Common myeloid progenitor, CD34-positive (primary cell): ENCODE measurements at regions not wholly inside any gene's neighbourhood (a gene's known extent, or its start where the extent isn't known, plus 50 kb on each side); places are given as distances from the start of the nearest gene placed in this dataset.

Experiments
- CTCF ChIA-PET: fragments of 350-600 bp; sonication (Branson Sonifier 250); formaldehyde crosslinking; loops from one replicate; lab custom pipeline; 2021; ENCODE audit warnings: antibody characterized with exemption; lab: Charles Lee
- POLR2A ChIA-PET: fragments of 350-600 bp; sonication (Branson Sonifier 250); formaldehyde crosslinking; loops from one replicate; lab custom pipeline; 2021; ENCODE audit warnings: antibody characterized with exemption; lab: Charles Lee
- DNase-seq, 3 donors: peaks; one replicate each; pipeline versions ENCODE4 v3.0.0 to v3.0.0-alpha.2; 2013
- H3K27ac ChIP-seq, 2 experiments: 1 replicate in 1 of 2; 2 replicates in 1 of 2; pipeline ENCODE4 v1.7.0; 2013; ENCODE audit warnings: inconsistent platforms in 2 of 2, low read length in 2 of 2, mild to moderate bottlenecking in 2 of 2, low read depth in 1 of 2, moderate library complexity in 1 of 2; ENCODE audit not compliant: severe bottlenecking in 2 of 2, insufficient read depth in 1 of 2, poor library complexity in 1 of 2
- H3K27me3 ChIP-seq, 5 experiments: replicated peaks in 2 of 5; 1 replicate in 3 of 5; 2 replicates in 2 of 5; pipeline versions ENCODE4 v1.6.1 to v1.7.0; 2013; ENCODE audit warnings: low read length in 4 of 5, mild to moderate bottlenecking in 2 of 5, moderate library complexity in 2 of 5, inconsistent platforms in 1 of 5; ENCODE audit not compliant: insufficient read depth in 5 of 5, control insufficient read depth in 4 of 5
- H3K36me3 ChIP-seq, 4 experiments: 1 replicate in 2 of 4; 2 replicates in 2 of 4; pipeline versions ENCODE4 v1.6.1 to v1.7.0; 2013; ENCODE audit warnings: low read length in 3 of 4, control low read depth in 1 of 4, mild to moderate bottlenecking in 1 of 4; ENCODE audit not compliant: control insufficient read depth in 4 of 4, insufficient read depth in 4 of 4
- H3K4me1 ChIP-seq, 4 experiments: 1 replicate in 3 of 4; 2 replicates in 1 of 4; pipeline versions ENCODE4 v1.6.1 to v1.7.1; 2013; ENCODE audit warnings: low read length in 3 of 4, mild to moderate bottlenecking in 3 of 4, control low read depth in 1 of 4, inconsistent platforms in 1 of 4, moderate library complexity in 1 of 4; ENCODE audit not compliant: control insufficient read depth in 4 of 4, insufficient read depth in 4 of 4; ENCODE audit errors: control extremely low read depth in 1 of 4
- H3K4me3 ChIP-seq, 7 experiments: 1 replicate in 4 of 7; 2 replicates in 3 of 7; pipeline versions ENCODE4 v1.5.1 to v1.7.0; 2013; ENCODE audit warnings: mild to moderate bottlenecking in 7 of 7, low read length in 6 of 7, moderate library complexity in 6 of 7, inconsistent platforms in 2 of 7, low read depth in 2 of 7, control low read depth in 1 of 7; ENCODE audit not compliant: insufficient read depth in 4 of 7, control insufficient read depth in 1 of 7; ENCODE audit errors: extremely low read depth in 1 of 7
- H3K9me3 ChIP-seq, 5 experiments: 1 replicate in 4 of 5; 2 replicates in 1 of 5; pipeline versions ENCODE4 v1.6.1 to v1.7.1; 2013; ENCODE audit warnings: low read length in 4 of 5, mild to moderate bottlenecking in 2 of 5, inconsistent platforms in 1 of 5, low read depth in 1 of 5, moderate library complexity in 1 of 5; ENCODE audit not compliant: control insufficient read depth in 4 of 5, insufficient read depth in 2 of 5; ENCODE audit errors: control extremely low read depth in 1 of 5
- WGBS: methylation state at CpG from one replicate; pipeline ENCODE4 v1.1.5; 2013; ENCODE audit not compliant: insufficient coverage; 5-methylcytosine and 5-hydroxymethylcytosine counted together

DNA sequence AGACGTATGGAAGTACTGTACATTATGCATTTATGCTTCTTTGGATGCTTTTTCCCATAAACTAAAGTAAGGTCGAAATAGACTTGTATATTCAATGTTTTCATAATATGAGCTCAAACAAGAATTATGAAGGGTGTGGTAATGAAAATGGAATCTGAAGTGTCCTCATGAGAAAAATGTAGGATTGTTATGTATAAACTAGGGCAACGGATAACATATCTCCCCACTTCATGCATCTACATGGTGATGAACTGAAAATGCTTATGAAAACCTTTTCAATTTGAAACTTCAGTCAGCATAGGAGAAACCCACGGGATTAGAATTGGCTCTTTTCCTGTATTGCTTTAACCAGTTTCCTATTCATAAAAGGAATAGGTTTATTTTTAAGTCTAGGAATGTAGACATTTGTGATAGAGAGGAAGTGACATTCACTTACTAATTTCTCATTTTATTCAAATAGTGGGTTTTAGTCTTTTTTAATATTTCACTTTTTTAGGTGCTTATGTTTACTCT is 608.2 kb upstream of the GCFC2 start:
- ChIA-PET POLR2A (no interaction called here), CTCF (no interaction called here)

DNA sequence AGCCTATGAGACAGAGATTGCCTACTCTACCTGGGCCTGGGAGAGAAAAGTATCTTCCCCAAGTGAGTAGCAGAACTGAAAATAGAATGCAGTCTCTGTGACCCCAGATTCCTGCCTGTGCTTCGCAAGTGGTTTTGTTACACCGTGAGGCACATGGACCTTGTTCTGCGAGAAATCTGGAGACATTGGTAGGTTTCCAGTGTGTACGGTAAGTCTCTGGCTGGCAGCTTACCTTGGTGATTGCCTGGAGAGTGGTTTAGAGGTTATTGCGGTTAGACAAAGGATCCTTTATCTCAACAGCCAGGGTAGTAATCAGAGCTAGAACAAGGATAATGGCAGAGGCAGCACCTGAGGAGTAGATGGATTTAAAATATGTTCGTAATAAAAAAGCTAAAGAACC is 606.0 kb upstream of the GCFC2 start:
- DNase-seq = no peak
- Histone ChIP-seq H3K27me3 (no peaks in the 10 kb centered on the region), H3K9me3 (no peaks in the 10 kb centered on the region), H3K4me1 (no peaks in the 10 kb centered on the region), H3K4me3 (no peak overlapping the region), H3K36me3 (no peaks in the 10 kb centered on the region), H3K27ac (no peak overlapping the region)
- 100% methylated on average over 4 of the region's 6 CpGs for WGBS
- POLR2A ChIA-PET = no interaction called here
- CTCF ChIA-PET = no interaction called here

More for the DNA sequence above, 608.2 kb upstream of the GCFC2 start:
- no peaks in the 10 kb centered on the region for H3K4me1 ChIP-seq
- H3K36me3 ChIP-seq = no peaks in the 10 kb centered on the region
- 33% methylated on average over 1 of the region's 4 CpGs for WGBS
- no peaks in the 10 kb centered on the region for H3K27me3 ChIP-seq
- no peaks in the 10 kb centered on the region for H3K9me3 ChIP-seq
- no peak overlapping the region for H3K4me3 ChIP-seq
- H3K27ac ChIP-seq = no peak overlapping the region
- DNase-seq = no peak

DNA sequence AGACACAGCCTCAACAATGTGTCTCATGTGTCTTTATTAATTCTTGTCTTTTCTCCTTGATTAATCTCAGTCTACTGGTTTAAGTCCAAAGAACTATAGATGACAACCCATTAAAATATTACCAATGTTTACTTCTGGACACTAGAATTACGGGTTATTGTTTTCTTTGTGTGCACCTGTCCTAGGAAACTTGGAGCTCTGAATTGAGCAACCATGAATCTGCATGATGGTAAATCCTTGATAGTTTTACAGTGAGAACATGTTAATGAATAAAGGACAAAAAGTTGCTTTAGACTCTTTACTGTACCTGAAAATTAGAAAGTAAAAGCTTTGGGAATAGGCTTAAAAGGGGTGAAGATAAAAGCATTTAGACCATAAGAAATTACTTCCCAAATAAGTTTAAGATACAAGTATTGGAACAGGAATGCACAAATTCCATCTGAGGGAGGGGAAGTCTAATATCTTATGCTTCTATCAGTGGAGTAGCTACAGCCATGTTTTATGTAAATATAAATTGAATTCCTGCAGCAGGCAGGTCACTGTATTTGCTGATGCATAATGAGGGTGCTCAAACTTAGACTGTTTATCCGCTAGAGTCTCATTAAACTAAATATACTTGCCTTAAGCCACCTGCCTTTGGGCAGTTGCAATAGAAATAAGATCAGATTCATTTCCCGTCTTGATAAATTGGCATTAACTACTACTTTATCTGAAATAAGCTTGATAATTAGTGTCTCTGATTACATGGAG is 603.7 kb upstream of the GCFC2 start:
- CTCF ChIA-PET = no interaction called here
- no peak for DNase-seq
- H3K9me3 ChIP-seq = no peaks in the 10 kb centered on the region
- no peaks in the 10 kb centered on the region for H3K36me3 ChIP-seq
- POLR2A ChIA-PET = no interaction called here
- no peaks in the 10 kb centered on the region for H3K27me3 ChIP-seq
- H3K4me3 ChIP-seq = no peak overlapping the region
- WGBS = 80% methylated on average over 1 of the region's 3 CpGs
- no peak overlapping the region for H3K27ac ChIP-seq
- H3K4me1 ChIP-seq = no peaks in the 10 kb centered on the region

DNA sequence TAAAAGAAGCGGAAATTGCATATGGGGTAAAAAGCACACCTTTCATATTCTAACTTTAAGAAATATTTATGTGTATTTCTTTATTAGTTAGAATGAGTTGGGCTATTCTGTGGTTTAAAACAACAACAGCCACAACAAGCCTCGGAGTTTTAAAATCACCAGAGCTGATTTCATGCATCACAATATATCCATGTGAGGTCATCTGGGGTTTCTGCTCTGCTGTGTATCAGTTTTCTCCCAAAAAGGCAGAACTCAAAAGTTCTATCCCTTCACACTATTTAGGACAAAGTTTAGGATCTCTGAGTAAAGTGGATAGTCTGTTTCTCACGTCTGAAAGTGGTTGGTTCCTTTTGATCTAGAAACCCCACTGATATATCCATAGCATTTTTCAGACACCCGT is 601.5 kb upstream of the GCFC2 start:
- WGBS = no CpG with 5 or more reads among the region's 4 CpGs
- no peaks in the 10 kb centered on the region for H3K9me3 ChIP-seq
- H3K36me3 ChIP-seq = no peaks in the 10 kb centered on the region
- H3K4me1 ChIP-seq = no peaks in the 10 kb centered on the region
- no peak overlapping the region for H3K27ac ChIP-seq
- no peak for DNase-seq
- ChIA-PET POLR2A (no interaction called here), CTCF (no interaction called here)
- H3K27me3 ChIP-seq = no peaks in the 10 kb centered on the region
- no peak overlapping the region for H3K4me3 ChIP-seq

- H3K4me3 ChIP-seq = no peak overlapping the region
- no peaks in the 10 kb centered on the region for H3K4me1 ChIP-seq
- no peak for DNase-seq
- no peaks in the 10 kb centered on the region for H3K9me3 ChIP-seq
- H3K27ac ChIP-seq = no peak overlapping the region
- no CpG with 5 or more reads among the region's 4 CpGs for WGBS
- no peaks in the 10 kb centered on the region for H3K36me3 ChIP-seq
- ChIA-PET POLR2A (no interaction called here), CTCF (no interaction called here)
- no peaks in the 10 kb centered on the region for H3K27me3 ChIP-seq
Measured at GRCh38 chr2:76311728-76312127, 601.0 kb upstream of the GCFC2 start.

- Histone ChIP-seq H3K27me3 (no peaks in the 10 kb centered on the region), H3K4me1 (no peaks in the 10 kb centered on the region), H3K4me3 (no peak overlapping the region), H3K27ac (no peak overlapping the region), H3K9me3 (no peaks in the 10 kb centered on the region), H3K36me3 (no peaks in the 10 kb centered on the region)
- WGBS = 82% methylated on average over 1 of the region's 2 CpGs
- ChIA-PET POLR2A (no interaction called here), CTCF (no interaction called here)
- DNase-seq = no peak
Measured at GRCh38 chr2:76310894-76311633, 600.3 kb upstream of the GCFC2 start.

DNA sequence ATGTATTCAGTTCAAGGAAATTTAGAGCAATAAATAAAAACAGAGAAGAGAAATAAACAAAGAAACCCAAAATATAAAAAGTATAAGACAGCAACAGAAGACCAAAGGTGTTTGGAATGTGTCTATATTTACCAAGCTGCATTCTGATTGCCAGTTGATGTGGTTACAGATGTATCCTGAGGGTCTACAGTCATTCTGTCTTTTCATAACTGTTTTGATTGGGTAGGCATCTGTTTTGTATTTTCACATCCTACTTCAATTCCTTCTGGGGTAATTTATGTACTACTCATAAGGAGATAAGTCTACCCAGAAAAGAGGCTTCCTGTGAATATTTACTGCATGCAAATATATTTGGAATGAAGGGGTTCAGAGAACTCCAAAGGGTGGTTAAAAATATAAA is 596.8 kb upstream of the GCFC2 start:
- H3K4me3 ChIP-seq = no peak overlapping the region
- H3K27me3 ChIP-seq = no peaks in the 10 kb centered on the region
- no peaks in the 10 kb centered on the region for H3K9me3 ChIP-seq
- CTCF ChIA-PET = no interaction called here
- DNase-seq = no peak
- H3K36me3 ChIP-seq = no peaks in the 10 kb centered on the region
- POLR2A ChIA-PET = no interaction called here
- H3K27ac ChIP-seq = no peak overlapping the region
- H3K4me1 ChIP-seq = no peaks in the 10 kb centered on the region
